Right kidney (tissue), 1 donor: ENCODE measurements at regions not wholly inside any gene's neighbourhood (a gene's known extent, or its start where the extent isn't known, plus 50 kb on each side); places are given as distances from the start of the nearest gene placed in this dataset.

Experiments used
- DNase-seq: peaks from one replicate; pipeline ENCODE4 v3.0.0-alpha.2; 2016

- DNase-seq: no peak
These were observed 230.1 kb upstream of the TNRC6C start for GRCh38 chr17:77728474-77728795.

DNA sequence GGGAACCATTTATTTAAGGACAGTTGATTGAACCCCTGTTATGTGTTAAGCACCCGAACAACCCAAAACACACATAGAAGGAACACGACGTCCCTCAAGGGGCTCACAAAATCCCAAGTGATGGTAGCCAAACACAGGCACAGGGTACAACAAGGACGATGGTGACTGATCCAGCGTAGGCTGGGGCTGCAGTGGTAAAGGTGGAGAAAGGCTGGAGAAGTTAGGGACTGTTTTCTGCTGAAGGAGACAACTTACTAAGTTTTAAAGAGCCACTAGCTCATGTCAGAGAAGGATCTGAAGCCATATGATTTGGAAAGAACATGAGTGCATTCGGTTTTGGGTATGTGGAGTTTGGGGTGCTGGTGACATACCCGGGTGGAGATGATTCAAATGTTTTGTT is 229.6 kb upstream of the TNRC6C start:
- no peak for DNase-seq

GRCh38 chr17:77729587-77729986 is 228.9 kb upstream of the TNRC6C start:
- no peak for DNase-seq

GRCh38 chr17:77730376-77730775 is 228.1 kb upstream of the TNRC6C start:
- no peak for DNase-seq

- DNase-seq: no peak
These were observed 224.8 kb upstream of the TNRC6C start for GRCh38 chr17:77733576-77734296.

GRCh38 chr17:77734371-77735080 is 224.0 kb upstream of the TNRC6C start:
- peak; percentile 66 for DNase-seq

DNA sequence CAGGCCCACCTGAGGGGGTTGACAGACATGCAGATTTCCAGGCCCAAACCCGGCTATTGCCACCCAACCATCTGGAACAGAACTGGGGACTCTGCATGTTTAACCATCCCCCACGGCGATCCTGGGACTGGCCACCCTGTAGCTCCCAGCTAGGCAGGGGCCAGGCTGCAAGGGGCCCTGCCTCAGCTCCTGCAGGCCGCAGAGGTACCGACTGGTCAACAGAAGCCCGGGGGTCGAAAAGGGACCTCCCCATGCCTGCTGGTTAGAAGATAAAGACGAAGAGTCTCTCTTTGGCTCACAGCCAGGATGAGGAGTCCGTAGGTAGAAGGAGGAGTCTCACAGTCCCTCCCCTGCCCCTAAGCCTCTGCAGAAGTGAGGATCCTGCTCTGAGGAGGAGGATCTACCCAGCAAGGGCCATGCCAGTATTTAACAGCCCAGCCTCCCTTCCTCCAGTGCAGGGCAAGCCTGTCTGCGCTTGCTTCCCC is 223.4 kb upstream of the TNRC6C start:
- peak; percentile 63 for DNase-seq

DNA sequence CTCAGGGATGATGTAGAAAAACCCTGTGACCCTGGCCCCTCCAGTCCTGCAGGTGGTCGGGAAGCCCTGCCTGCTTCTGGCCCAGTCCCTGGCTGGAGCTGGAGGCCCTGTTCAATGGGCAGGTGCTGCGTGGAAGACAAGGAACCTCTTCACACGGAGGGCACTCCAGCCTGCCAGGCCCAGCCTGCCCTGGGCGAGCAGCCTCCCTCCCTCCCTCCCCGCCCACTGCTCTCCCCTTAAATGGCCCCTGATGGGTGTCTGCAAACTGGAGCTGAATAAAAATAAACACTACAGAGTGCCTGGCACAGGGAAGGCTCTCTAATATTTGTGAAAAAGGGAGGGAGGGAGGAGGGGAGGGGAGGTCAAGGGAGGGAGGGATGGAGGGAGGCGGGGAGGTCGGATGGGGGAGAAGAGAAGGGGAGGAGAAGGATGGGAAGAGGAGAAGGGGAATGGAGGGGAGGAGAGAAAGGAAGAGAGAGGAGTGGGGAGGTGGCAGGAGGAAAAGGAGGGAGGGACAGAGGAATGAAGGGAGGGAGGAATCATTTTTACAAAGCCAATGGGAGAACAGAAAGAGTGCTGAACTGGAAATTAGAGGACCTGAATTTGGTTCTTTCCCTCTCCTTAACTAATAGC is 222.8 kb upstream of the TNRC6C start:
- peak; percentile 68 for DNase-seq

- peak; percentile 46 for DNase-seq
These were observed 222.3 kb upstream of the TNRC6C start for GRCh38 chr17:77736199-77736585.

- DNase-seq: no peak
These were observed 221.8 kb upstream of the TNRC6C start for GRCh38 chr17:77736721-77737120.

DNA sequence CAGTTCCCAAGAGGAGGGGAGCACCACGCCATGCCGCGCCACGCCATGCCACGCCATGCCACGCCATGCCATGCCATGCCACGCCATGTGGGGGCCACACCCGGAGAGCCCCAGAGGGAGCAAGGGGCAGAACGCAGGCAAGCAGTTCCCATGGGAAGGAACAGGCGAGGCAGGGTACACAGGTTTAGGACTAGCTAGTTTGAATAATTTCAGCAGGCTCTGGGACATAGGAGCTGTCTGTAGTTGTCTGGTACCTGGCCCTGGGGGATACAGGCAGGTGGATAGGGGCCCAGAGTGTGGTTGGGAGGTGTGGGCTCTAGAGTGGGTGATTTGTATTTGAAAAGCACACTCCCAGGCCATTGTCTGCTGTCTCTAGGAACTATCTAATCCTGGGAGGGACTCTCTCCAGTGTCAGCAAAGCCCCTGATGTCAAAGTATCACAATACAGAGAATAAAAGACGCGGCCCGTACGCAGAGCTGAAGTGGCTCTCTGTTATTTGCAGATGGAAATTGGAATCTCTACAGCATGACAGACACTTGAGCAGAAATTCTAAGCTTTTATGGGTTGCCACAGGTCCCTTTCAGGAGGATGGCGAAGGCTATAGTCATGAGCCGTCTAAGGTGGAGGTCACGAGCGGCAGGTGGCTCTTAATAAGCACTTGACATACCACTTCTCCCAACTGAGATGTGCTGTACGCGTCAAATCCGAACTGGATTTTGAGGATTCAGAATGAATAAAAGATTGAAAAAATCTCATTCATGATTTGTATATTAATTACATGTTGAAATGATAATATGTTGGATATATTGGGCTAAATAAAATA is 220.8 kb upstream of the TNRC6C start:
- DNase-seq: no peak

- no peak for DNase-seq
These were observed 219.6 kb upstream of the TNRC6C start for GRCh38 chr17:77738751-77739531.

DNA sequence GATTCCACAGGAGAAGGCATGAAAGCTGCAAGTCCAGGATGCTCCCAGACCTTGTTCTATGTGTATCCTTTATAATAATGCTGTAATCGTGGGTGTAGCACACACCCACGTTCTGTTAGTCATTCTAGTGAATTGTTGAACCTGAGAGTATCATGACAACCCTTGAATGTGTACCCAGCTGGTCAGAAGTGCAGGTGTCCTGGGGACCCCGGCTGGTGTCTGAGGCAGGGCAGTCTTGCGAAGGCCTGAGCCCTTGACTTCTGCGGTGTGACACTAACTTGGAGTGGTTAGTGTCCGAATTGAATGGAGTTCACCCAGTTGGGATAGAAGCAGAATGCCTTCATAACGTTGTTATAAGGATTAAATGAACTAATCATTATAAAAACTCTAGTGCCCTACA is 218.0 kb upstream of the TNRC6C start:
- DNase-seq: no peak

GRCh38 chr17:77741109-77741508 is 217.4 kb upstream of the TNRC6C start:
- DNase-seq: no peak

- DNase-seq: no peak
These were observed 215.9 kb upstream of the TNRC6C start for GRCh38 chr17:77742579-77742978.

- DNase-seq: no peak
These were observed 214.2 kb upstream of the TNRC6C start for GRCh38 chr17:77744066-77744988.

- no peak for DNase-seq
These were observed 212.8 kb upstream of the TNRC6C start for GRCh38 chr17:77745702-77746101.

GRCh38 chr17:77746393-77746792 is 212.1 kb upstream of the TNRC6C start:
- no peak for DNase-seq

DNA sequence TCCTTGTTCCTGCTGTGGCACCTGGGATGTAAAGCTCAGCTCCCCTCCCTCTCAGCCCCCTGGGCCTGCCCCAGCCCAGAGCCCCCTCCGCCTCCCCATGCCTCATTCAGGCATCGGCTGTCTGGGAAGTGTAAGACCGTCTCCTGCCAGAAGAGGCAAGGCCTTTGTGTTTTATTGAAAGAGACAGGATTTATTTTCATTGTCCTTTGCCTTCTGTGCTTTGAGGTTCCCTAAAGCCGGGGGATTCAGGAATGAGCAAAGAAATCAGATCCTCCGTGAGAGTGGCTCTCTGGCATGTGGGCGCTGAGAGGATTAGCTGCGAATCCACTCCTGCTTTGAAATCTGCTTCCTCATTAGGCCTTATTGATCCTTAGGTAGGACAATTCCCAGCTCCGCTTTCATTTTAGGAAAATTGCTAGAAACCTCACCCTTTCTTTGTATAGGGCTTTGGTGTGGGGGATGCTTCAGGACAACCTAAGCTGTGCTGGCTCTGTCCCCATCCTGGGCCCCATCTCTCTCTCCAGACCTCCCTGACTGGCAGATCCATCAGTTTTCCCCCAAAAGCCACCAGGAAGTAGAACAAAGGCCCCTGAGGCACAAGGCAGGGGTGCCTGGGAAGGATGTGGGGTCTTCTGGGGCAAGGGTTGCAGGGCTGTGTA is 211.5 kb upstream of the TNRC6C start:
- no peak for DNase-seq

DNA sequence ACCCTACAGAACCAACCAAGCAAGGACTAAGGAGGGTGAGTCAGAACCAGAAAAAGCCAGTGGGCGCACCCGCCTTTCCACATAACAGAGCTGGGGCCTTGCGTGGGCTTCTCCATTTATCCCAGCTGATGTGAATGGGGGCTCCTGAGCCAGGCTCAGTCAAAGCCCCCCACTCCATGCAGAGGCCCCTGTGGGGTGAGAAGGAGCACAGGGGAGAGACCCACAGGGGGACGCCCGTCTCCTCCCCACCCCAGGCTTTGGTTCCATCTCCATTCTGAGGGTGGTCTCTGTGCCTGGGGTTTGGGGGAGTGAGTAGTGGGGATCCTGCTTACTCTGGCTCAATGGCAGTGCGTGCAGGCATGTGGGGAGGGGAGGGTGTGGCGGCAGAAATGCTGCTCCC is 210.1 kb upstream of the TNRC6C start:
- no peak for DNase-seq
